Neural cell (in vitro differentiated cells): ENCODE measurements at regions not wholly inside any gene's neighbourhood (a gene's known extent, or its start where the extent isn't known, plus 50 kb on each side); places are given as distances from the start of the nearest gene placed in this dataset.

Experiments
- EP300 ChIP-seq: fragments of 450-650 bp; conservative IDR thresholded peaks from 2 replicates; pipeline ENCODE4 v1.6.1; 2014; ENCODE audit warnings: antibody characterized with exemption, mild to moderate bottlenecking, moderate library complexity; ENCODE audit not compliant: poor library complexity, severe bottlenecking
- MXI1 ChIP-seq: fragments of 450-650 bp; conservative IDR thresholded peaks from 2 replicates; pipeline ENCODE4 v1.6.1; 2014; ENCODE audit warnings: antibody characterized with exemption, mild to moderate bottlenecking; ENCODE audit not compliant: poor library complexity, severe bottlenecking
- POLR2AphosphoS5 ChIP-seq: IDR thresholded peaks from 2 replicates; pipeline ENCODE4 v1.6.1; 2012
- RAD21 ChIP-seq: fragments of 450-650 bp; conservative IDR thresholded peaks from 2 replicates; pipeline ENCODE4 v1.6.1; 2014; ENCODE audit warnings: antibody characterized with exemption, mild to moderate bottlenecking, moderate library complexity
- TF ChIP-seq, protein P1 (sequence below): fragments of 450-650 bp; IDR thresholded peaks from 2 replicates; pipeline ENCODE4 v1.5.1; 2014; ENCODE audit warnings: antibody characterized with exemption, mild to moderate bottlenecking, moderate library complexity; ENCODE audit not compliant: poor library complexity, severe bottlenecking

- TF ChIP-seq MXI1: no peak
- no peak for TF ChIP-seq POLR2AphosphoS5
- TF ChIP-seq, protein P1, sequence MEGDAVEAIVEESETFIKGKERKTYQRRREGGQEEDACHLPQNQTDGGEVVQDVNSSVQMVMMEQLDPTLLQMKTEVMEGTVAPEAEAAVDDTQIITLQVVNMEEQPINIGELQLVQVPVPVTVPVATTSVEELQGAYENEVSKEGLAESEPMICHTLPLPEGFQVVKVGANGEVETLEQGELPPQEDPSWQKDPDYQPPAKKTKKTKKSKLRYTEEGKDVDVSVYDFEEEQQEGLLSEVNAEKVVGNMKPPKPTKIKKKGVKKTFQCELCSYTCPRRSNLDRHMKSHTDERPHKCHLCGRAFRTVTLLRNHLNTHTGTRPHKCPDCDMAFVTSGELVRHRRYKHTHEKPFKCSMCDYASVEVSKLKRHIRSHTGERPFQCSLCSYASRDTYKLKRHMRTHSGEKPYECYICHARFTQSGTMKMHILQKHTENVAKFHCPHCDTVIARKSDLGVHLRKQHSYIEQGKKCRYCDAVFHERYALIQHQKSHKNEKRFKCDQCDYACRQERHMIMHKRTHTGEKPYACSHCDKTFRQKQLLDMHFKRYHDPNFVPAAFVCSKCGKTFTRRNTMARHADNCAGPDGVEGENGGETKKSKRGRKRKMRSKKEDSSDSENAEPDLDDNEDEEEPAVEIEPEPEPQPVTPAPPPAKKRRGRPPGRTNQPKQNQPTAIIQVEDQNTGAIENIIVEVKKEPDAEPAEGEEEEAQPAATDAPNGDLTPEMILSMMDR: no peak
- TF ChIP-seq EP300: no peak
- no peak for TF ChIP-seq RAD21
These were observed 65.7 kb upstream of the ARHGAP24 start for GRCh38 chr4:85409251-85409650.
